ENCODE measurements at regions not wholly inside any gene's neighbourhood (a gene's known extent, or its start where the extent isn't known, plus 50 kb on each side); places are given as distances from the start of the nearest gene placed in this dataset.

DNA sequence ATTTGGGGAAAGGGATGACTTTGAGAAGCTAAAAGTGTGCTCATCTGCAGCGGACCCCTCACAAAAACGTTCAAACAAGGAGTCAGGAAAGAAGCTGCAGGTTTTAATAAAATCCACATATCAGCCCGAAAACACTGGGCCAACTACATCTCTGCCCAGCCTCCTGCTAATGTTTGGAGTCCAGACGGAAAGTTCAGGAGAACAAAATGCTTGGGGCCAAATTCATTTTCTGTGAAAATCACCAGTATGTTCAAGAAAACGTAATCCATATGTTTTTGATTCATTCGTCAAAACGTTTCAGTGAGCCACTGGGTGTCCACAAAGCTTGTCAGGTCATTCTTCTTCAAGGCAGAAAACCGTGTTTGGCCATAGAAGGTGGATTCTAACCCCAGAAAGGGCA is 87.5 kb upstream of the GAS1 start:
- Histone ChIP-seq H3K27ac (peak overlapping the region in 4 of 10 donors; percentile 5 to 51 (median 21)), H3K27me3 (peaks cover 0 to 4% (median 0%) of the 10 kb centered on the region in 7 donors), H3K36me3 (no peaks in the 10 kb centered on the region), H3K9me3 (no peaks in the 10 kb centered on the region), H3K4me1 (peaks cover 0 to 14% (median 0%) of the 10 kb centered on the region in 9 donors), H3K4me3 (no peak overlapping the region)
- 83 to 88% methylated on average over 8 of the region's 8 CpGs for WGBS, 2 donors
- ATAC-seq (no peak), DNase-seq (no peak)
- intact Hi-C loops (cut with DNase I), result loop anchor here in 1 of 10 donors (5.0 kb wide), 1 partner anchor 1517 kb away; no protein-coding TSS in a partner anchor
- TF ChIP-seq, protein P1, sequence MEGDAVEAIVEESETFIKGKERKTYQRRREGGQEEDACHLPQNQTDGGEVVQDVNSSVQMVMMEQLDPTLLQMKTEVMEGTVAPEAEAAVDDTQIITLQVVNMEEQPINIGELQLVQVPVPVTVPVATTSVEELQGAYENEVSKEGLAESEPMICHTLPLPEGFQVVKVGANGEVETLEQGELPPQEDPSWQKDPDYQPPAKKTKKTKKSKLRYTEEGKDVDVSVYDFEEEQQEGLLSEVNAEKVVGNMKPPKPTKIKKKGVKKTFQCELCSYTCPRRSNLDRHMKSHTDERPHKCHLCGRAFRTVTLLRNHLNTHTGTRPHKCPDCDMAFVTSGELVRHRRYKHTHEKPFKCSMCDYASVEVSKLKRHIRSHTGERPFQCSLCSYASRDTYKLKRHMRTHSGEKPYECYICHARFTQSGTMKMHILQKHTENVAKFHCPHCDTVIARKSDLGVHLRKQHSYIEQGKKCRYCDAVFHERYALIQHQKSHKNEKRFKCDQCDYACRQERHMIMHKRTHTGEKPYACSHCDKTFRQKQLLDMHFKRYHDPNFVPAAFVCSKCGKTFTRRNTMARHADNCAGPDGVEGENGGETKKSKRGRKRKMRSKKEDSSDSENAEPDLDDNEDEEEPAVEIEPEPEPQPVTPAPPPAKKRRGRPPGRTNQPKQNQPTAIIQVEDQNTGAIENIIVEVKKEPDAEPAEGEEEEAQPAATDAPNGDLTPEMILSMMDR (IDR thresholded peaks at IDR 0.05), result no peak

DNA sequence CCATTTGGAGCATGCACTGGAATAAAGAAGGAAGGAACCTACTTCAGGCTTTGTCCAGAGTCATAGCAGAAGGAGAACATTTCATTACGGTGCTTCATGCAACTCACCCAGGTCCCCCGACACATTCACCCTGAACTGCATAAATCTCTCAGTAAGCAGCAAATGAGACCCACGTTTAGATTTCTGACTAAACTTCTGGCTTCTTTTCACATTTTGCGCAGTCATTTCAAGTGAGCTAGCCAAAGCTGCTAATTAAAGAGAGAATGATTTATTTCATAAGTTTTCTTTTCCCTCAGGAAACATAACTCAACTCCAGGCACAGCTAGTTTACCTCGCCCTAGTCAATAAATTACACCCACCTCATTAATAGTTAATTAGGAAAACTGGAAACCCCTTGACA is 88.6 kb upstream of the GAS1 start:
- ATAC-seq (no peak), DNase-seq (no peak)
- Histone ChIP-seq H3K36me3 (no peaks in the 10 kb centered on the region), H3K27me3 (peaks cover 0 to 4% (median 0%) of the 10 kb centered on the region in 7 donors), H3K9me3 (no peaks in the 10 kb centered on the region), H3K4me1 (peaks cover 0 to 14% (median 0%) of the 10 kb centered on the region in 9 donors), H3K4me3 (no peak overlapping the region), H3K27ac (no peak overlapping the region)
- WGBS, 2 donors, result 69% methylated on average over 5 of the region's 5 CpGs
- intact Hi-C loops (cut with DNase I), result loop anchor here in 1 of 10 donors (5.0 kb wide), 1 partner anchor 1516 kb away; no protein-coding TSS in a partner anchor
- TF ChIP-seq, protein P1 (IDR thresholded peaks at IDR 0.05), result no peak

DNA sequence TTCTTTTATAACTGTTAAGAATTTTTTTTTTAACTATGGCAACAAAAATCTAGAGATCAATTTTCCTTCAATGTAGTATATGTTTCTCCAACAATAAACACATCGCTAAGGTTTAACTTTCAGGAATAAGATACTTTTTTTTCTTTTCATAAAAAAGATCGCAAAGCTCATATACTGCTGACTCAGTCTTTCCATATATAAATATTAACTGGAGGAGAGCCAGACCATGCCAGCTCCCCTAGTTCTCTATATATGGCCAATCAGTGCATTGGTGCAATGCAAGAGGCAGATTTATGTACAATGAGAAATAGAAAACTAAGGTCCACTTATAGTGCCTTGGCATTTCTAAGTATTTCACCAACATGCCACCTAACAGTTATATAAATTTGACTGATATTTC is 89.2 kb upstream of the GAS1 start:
- no peak overlapping the region for H3K27ac ChIP-seq
- DNase-seq, result no peak
- no peaks in the 10 kb centered on the region for H3K36me3 ChIP-seq
- no peak for ATAC-seq
- H3K9me3 ChIP-seq, result no peaks in the 10 kb centered on the region
- TF ChIP-seq, protein P1 (IDR thresholded peaks at IDR 0.05), result no peak
- H3K4me1 ChIP-seq, result peaks cover 0 to 14% (median 0%) of the 10 kb centered on the region in 9 donors
- intact Hi-C loops (cut with DNase I), result loop anchor here in 1 of 10 donors (5.0 kb wide), 1 partner anchor 1516 kb away; no protein-coding TSS in a partner anchor
- H3K4me3 ChIP-seq, result no peak overlapping the region
- H3K27me3 ChIP-seq, result peaks cover 0 to 4% (median 0%) of the 10 kb centered on the region in 7 donors
- 88 to 94% methylated on average over 2 of the region's 2 CpGs for WGBS, 2 donors

DNA sequence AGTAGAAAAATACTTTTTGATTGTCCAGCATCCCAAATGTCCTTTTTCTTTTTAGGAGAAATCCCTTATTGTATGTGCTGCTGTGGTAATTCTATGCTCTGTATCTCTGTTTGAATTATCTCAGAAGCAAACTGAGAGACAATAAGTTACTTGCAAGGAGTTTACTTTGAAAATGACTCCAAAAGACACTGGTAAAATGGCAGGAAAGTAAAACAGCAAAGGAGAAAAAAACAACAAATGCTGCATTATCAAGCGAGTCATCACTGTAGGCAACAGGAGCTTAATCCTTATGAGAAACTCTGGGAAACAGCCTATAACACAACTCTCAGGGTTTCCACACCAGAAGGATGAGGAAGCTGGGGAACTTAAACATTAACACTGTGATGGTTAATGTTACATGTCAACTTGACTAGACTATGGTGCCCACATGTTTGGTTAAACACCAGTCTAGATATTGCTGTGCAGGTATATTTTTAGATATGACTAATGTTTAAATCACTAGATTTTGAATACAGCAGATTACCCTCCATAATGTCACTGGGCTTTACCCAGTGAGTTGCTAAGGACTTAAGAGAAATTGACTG is 92.6 kb upstream of the GAS1 start:
- intact Hi-C loops (cut with DNase I), result loop anchor here in 1 of 10 donors (5.0 kb wide), 1 partner anchor 1512 kb away; no protein-coding TSS in a partner anchor
- H3K27ac ChIP-seq, result no peak overlapping the region
- H3K36me3 ChIP-seq, result no peaks in the 10 kb centered on the region
- DNase-seq (no peak), ATAC-seq (no peak)
- no peaks in the 10 kb centered on the region for H3K27me3 ChIP-seq
- TF ChIP-seq, protein P1 (IDR thresholded peaks at IDR 0.05), result no peak
- H3K4me1 ChIP-seq, result no peaks in the 10 kb centered on the region
- no peak overlapping the region for H3K4me3 ChIP-seq
- WGBS, 2 donors, result 85 to 95% methylated on average over 1 of the region's 1 CpG
- H3K9me3 ChIP-seq, result no peaks in the 10 kb centered on the region
